Adipocyte (in vitro differentiated cells): ENCODE measurements at regions not wholly inside any gene's neighbourhood (a gene's known extent, or its start where the extent isn't known, plus 50 kb on each side); places are given as distances from the start of the nearest gene placed in this dataset.

Experiments used
- DNase-seq: peaks from one replicate; pipeline ENCODE4 v3.0.0-alpha.2; 2015; ENCODE audit warnings: low read depth
- H3K27me3 ChIP-seq: replicated peaks from 2 replicates; pipeline ENCODE4 v1.7.0; 2013; ENCODE audit warnings: mild to moderate bottlenecking, low read length, moderate library complexity; ENCODE audit not compliant: control insufficient read depth, insufficient read depth
- H3K36me3 ChIP-seq: 2 replicates; pipeline ENCODE4 v1.7.0; 2013; ENCODE audit warnings: low read length, mild to moderate bottlenecking, moderate library complexity; ENCODE audit not compliant: control insufficient read depth, insufficient read depth, severe bottlenecking
- H3K4me1 ChIP-seq: 2 replicates; pipeline ENCODE4 v1.7.0; 2013; ENCODE audit warnings: mild to moderate bottlenecking, low read length, moderate library complexity; ENCODE audit not compliant: control insufficient read depth, insufficient read depth
- H3K4me3 ChIP-seq: 2 replicates; pipeline ENCODE4 v1.7.0; 2013; ENCODE audit warnings: mild to moderate bottlenecking, low read length, moderate library complexity
- H3K9ac ChIP-seq: 2 replicates; pipeline ENCODE4 v1.7.0; 2013; ENCODE audit warnings: mild to moderate bottlenecking, low read length, moderate library complexity
- H3K9me3 ChIP-seq: 2 replicates; pipeline ENCODE4 v1.7.0; 2013; ENCODE audit warnings: mild to moderate bottlenecking, low read length, moderate library complexity; ENCODE audit not compliant: control insufficient read depth

DNA sequence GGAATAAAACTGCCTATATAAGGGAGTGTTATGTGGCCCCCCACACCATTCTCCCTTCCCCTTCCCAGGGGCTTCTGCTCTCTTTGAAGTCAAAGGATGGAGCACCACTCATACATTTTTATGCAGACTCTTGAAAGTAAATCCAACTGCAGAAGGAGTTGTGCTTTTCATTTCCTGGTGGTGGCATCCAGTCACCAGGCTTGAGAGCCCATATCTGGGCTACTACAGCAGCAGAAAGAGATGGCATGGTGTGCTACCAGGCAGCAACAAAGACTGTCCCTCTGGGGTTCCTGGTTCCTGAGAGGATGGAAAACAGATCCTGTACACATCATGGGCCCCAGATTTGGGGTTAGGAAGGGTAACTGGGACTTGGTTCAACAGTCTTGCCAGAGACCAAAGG lies 226.4 kb downstream of the CLIC5 start:
- Histone ChIP-seq H3K4me1 (peaks cover 9% of the 10 kb centered on the region), H3K27me3 (no peaks in the 10 kb centered on the region), H3K36me3 (no peaks in the 10 kb centered on the region), H3K9me3 (peaks cover 8% of the 10 kb centered on the region), H3K4me3 (no peak overlapping the region), H3K9ac (no peak overlapping the region)
- no peak for DNase-seq

DNA sequence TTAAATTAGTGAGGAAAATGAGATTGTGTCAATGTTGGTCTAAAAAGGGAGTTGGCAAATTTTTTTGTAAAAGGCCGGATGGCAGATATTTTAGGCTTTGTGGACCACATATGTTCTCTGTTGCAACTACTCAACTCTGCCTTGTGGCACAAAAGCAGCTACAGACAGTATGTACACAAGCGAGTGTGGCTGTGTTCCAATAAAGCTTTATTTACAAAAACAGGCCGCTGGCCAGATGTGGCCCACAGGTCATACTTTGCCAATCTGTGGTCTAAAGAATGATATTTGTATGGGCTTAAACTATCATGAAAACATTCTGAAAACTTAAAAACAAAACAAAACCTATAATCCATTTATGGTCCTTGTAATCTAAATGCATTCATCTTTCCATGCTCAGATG lies 228.3 kb downstream of the CLIC5 start:
- H3K9me3 ChIP-seq = peaks cover 8% of the 10 kb centered on the region
- no peak overlapping the region for H3K4me3 ChIP-seq
- no peaks in the 10 kb centered on the region for H3K27me3 ChIP-seq
- peak; percentile 10 for DNase-seq
- H3K4me1 ChIP-seq = peaks cover 9% of the 10 kb centered on the region
- no peak overlapping the region for H3K9ac ChIP-seq
- H3K36me3 ChIP-seq = no peaks in the 10 kb centered on the region

DNA sequence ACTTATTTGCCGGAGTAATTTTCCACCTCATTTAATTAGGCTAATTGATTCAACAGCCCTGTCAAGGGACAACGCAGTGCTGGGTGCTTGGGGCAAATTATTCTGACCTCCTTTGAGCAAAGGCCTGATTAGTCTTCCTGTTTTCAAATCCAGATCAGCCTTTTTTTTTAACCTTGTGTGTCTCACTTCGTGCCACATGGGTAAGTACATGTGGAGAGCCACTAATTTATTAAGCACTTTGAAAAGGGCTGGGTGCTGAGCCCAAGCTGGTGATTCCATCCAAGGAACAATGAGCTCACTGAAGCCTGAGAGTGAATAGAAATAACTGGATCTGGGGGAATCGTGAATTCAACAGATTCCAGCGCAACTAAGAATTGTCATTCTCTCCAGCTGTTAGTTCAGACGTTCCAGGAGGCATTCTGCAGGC lies 229.3 kb downstream of the CLIC5 start:
- H3K4me3 ChIP-seq = no peak overlapping the region
- H3K27me3 ChIP-seq = no peaks in the 10 kb centered on the region
- H3K4me1 ChIP-seq = peaks cover 5% of the 10 kb centered on the region
- no peak overlapping the region for H3K9ac ChIP-seq
- H3K36me3 ChIP-seq = no peaks in the 10 kb centered on the region
- H3K9me3 ChIP-seq = peaks cover 8% of the 10 kb centered on the region
- no peak for DNase-seq

DNA sequence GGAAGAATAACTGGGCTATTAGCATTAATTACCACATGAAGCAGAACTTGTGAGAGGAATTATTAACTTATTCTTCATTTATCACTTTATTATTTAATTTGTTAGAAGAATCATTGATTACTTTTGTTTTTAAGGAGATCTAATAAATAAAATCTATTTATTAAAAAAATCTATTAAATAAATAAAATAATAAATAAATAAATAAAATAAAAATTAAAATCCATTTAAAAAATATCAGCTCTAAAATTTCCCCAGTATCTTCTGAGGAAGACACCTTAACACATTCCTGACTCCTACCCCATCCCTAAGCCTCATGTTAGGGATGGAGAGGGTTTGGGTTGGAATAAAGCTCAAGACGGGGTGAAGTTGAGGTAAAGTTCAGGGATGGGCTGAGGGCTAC lies 231.4 kb downstream of the CLIC5 start:
- no peak for DNase-seq
- Histone ChIP-seq H3K4me3 (no peak overlapping the region), H3K9ac (no peak overlapping the region), H3K9me3 (peaks cover 8% of the 10 kb centered on the region), H3K4me1 (no peaks in the 10 kb centered on the region), H3K36me3 (no peaks in the 10 kb centered on the region), H3K27me3 (no peaks in the 10 kb centered on the region)

DNA sequence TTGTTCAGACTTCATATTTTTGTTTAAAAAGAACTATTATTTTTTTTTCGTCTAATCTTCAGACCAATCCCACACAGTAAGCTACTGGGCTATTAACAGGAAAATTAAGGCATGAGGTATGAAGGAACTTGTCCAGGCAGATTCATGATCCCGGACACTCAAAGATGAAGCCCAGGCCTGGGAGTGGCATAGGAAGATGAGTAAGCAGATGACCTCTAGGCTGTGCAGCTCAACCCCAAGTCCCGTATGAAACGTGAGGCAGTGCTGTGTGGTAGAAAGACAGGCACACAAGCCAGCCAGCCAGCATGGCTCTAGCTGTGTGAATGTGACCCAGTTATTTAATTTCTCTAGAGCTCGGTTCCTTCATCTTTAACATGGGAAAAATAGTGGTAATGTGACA lies 231.9 kb downstream of the CLIC5 start:
- no peaks in the 10 kb centered on the region for H3K27me3 ChIP-seq
- H3K4me3 ChIP-seq = no peak overlapping the region
- no peak overlapping the region for H3K9ac ChIP-seq
- H3K9me3 ChIP-seq = peaks cover 8% of the 10 kb centered on the region
- no peaks in the 10 kb centered on the region for H3K36me3 ChIP-seq
- no peaks in the 10 kb centered on the region for H3K4me1 ChIP-seq
- no peak for DNase-seq

DNA sequence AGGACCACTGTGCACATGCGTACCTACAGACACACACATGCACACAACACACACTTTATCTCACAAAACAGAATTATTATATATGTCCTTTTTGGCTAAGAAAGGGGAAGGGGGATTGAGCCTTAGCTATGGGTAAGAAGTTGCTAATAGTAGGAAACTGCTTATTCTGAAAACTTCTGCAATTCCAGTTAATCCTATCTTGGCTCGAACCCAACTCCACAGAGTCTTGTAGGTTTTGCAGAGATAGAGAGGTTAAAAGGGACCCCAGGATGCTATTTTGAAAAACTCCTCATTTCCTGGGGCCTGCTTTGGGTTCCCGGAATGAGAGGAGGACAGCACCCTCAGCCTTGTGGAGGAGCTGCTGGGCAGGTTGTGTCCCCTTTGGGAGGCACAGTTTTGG lies 233.8 kb downstream of the CLIC5 start:
- peaks cover 8% of the 10 kb centered on the region for H3K9me3 ChIP-seq
- H3K36me3 ChIP-seq = no peaks in the 10 kb centered on the region
- no peak overlapping the region for H3K4me3 ChIP-seq
- no peak overlapping the region for H3K9ac ChIP-seq
- H3K27me3 ChIP-seq = no peaks in the 10 kb centered on the region
- H3K4me1 ChIP-seq = no peaks in the 10 kb centered on the region
- DNase-seq = no peak

DNA sequence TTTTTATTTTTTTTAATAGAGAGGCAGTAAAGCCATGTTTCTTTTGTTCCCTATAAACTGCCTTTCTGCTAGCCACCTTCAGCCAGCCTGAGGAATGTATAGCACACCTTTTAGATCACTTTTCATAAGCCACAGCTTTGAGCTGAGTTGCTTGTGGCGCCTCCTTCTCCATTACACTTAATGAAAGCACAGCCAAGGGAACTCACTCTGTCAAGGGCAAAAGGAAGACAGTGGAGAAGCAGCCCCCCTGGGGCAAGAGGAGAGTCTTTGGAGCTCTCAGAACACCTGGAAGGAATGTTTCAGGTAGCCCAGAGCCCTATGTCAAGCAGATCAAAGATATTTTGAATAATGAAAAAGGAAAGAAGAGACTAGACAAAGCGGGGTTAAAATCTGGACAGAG lies 235.1 kb downstream of the CLIC5 start:
- Histone ChIP-seq H3K9ac (no peak overlapping the region), H3K27me3 (no peaks in the 10 kb centered on the region), H3K4me1 (no peaks in the 10 kb centered on the region), H3K4me3 (no peak overlapping the region), H3K36me3 (no peaks in the 10 kb centered on the region), H3K9me3 (peaks cover 7% of the 10 kb centered on the region)
- no peak for DNase-seq

DNA sequence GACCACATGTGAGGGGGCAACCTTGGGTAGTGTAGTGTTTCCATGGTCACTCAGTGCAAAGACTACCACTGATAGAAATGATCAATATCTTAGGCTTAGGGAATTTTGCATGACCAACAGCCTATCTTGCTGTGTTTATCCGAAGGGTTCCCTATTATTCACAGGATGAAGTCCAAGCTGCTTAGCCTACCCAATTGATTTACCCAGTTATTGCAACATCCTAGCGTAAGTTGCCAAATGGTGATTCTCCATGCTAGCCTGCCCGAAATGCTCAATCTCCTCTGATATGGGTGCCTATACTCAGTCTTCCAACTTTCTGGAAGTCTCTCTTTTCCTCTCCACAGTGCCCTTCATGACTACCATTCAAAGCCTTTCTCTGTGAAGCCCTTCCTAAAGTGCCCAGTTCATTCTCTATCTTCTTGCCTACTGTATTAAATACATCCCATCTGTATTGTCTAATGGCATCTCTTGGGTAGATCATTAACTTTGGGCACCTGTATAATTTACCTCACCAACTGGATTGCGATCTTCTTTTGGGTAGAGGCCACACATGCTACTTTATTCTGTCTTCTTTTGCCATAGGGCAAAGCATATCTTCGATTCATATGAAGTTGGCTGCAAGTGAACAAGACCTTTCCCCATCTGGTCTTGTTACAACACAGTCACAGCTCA lies 240.5 kb downstream of the CLIC5 start:
- no peak for DNase-seq
- no peaks in the 10 kb centered on the region for H3K4me1 ChIP-seq

DNA sequence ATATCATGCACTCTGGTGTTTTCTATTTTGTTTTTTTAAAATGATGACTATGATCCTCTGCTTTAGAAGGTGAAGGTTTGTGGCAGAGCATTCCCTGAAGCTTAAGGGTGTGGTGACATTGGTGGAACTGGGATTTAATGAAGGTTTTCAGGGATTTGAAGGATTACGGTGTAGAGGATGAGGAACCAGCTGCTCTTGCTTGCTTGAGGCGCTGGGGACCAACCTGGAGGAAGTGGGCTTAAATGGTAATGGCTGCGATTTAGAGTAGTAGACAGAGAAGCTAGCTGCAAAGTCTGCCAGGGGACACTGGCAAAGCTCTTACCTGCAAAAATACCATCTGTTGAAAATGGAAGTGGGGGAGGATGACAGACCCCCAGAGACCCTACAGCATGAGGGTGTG lies 241.8 kb downstream of the CLIC5 start:
- no peaks in the 10 kb centered on the region for H3K36me3 ChIP-seq
- no peak overlapping the region for H3K4me3 ChIP-seq
- no peak overlapping the region for H3K9ac ChIP-seq
- H3K27me3 ChIP-seq = no peaks in the 10 kb centered on the region
- H3K4me1 ChIP-seq = no peaks in the 10 kb centered on the region
- peaks cover 4% of the 10 kb centered on the region for H3K9me3 ChIP-seq
- no peak for DNase-seq

More for the DNA sequence above, 240.5 kb downstream of the CLIC5 start:
- Histone ChIP-seq H3K9ac (no peak overlapping the region), H3K36me3 (no peaks in the 10 kb centered on the region), H3K9me3 (peaks cover 2% of the 10 kb centered on the region), H3K27me3 (no peaks in the 10 kb centered on the region), H3K4me3 (no peak overlapping the region)

DNA sequence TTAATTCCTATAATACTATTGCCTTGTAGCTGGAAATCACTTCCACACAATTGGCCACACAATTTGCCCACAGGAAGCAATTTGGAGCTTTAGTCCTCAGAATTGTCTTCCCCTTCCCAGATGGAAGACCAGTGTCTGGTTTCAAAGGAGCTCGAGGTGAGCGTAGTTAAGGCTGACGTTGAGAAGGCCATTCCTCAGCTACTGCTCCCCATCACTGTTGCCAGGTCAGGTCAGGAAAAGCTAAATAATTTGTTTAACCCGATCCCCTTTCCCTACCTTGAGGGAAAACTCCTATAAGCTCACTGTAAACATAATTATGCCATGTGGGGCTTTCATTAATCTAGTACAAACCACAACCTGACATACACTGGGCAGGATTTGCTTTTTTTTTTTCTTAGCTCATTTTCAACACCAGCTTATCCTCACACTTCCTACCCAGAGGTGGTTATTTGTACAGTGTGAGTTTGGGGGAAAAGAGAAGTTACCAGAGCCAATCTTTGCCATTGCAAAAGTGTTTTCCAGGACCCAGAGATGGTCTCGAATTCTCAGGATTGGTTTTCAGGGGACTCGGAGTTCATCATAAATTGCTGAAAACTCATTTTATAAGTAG lies 242.7 kb downstream of the CLIC5 start:
- Histone ChIP-seq H3K36me3 (no peaks in the 10 kb centered on the region), H3K9ac (no peak overlapping the region), H3K27me3 (no peaks in the 10 kb centered on the region), H3K9me3 (peaks cover 4% of the 10 kb centered on the region), H3K4me1 (no peaks in the 10 kb centered on the region), H3K4me3 (no peak overlapping the region)
- DNase-seq = no peak

DNA sequence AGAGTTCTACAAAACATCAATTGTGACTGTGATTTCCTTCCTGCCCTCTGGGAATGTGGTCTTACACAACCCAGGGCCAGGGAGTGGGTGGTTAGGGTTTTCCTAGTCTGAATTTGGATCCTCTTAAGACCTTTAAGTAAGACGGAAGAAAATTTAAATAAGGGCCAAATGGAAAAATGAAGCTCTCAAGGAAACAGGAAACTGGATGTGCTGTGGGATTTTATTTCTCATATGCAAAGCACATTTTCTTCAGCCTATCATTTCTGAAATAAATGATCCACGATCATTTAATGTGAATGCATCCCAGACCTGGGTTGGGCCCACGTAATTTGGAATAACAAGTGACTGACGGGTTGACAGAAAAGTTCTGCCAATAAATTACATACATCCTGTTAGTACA lies 243.6 kb downstream of the CLIC5 start:
- Histone ChIP-seq H3K9ac (no peak overlapping the region), H3K4me1 (no peaks in the 10 kb centered on the region), H3K4me3 (no peak overlapping the region), H3K9me3 (peaks cover 9% of the 10 kb centered on the region), H3K27me3 (no peaks in the 10 kb centered on the region), H3K36me3 (no peaks in the 10 kb centered on the region)
- peak; percentile 14 for DNase-seq

DNA sequence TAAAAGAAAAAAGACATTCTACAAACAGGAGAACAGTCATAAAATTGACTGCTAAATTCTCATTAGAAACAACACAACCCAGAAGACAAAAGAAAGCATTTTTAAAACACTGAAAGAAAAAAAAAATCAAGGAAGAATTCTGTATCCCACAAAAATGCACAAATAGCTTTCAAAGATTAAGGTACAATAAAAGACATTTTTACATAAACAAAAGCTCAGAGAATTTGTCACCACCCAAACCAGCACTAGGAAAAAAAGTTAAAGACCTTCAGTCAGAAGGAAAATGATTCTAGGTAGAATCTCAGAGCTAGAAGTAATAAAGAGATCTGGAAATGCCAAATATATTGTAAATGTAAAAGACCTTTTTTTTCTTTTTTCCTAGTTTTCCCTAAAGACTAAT lies 252.4 kb downstream of the CLIC5 start:
- Histone ChIP-seq H3K4me3 (no peak overlapping the region), H3K4me1 (peaks cover 12% of the 10 kb centered on the region), H3K36me3 (no peaks in the 10 kb centered on the region), H3K27me3 (no peaks in the 10 kb centered on the region), H3K9me3 (peaks cover 8% of the 10 kb centered on the region), H3K9ac (no peak overlapping the region)
- no peak for DNase-seq
